ENCODE measurements at regions not wholly inside any gene's neighbourhood (a gene's known extent, or its start where the extent isn't known, plus 50 kb on each side); places are given as distances from the start of the nearest gene placed in this dataset.

- intact Hi-C loops (cut with DNase I; ENCODE audit: low total_unique reads) = no loop called here
- no peak overlapping the region for H3K4me3 ChIP-seq
- no peak overlapping the region for H3K27ac ChIP-seq
- no peaks in the 10 kb centered on the region for H3K9me3 ChIP-seq
- TF ChIP-seq POLR2AphosphoS5 (IDR thresholded peaks at IDR 0.05) (no peak), POLR2A (IDR thresholded peaks at IDR 0.05) (no peak), CTCF (IDR thresholded peaks at IDR 0.05) (no peak)
- H3K27me3 ChIP-seq = no peaks in the 10 kb centered on the region
- H3K4me1 ChIP-seq = no peaks in the 10 kb centered on the region
- DNase-seq (ENCODE audit: low spot score in 2 of 2) = peak in 1 of 2 donors; percentile 44
- H3K36me3 ChIP-seq = no peaks in the 10 kb centered on the region
Observed at GRCh38 chr15:70166506-70167087, 68.9 kb upstream of the TLE3 start.

- H3K27me3 ChIP-seq = no peaks in the 10 kb centered on the region
- peak in 1 of 2 donors; percentile 49 for DNase-seq (ENCODE audit: low spot score in 2 of 2)
- TF ChIP-seq CTCF (IDR thresholded peaks at IDR 0.05) (no peak), POLR2AphosphoS5 (IDR thresholded peaks at IDR 0.05) (peak in 1 of 3 donors; percentile 23)
- no peak overlapping the region for H3K4me3 ChIP-seq
- H3K27ac ChIP-seq = peak overlapping the region in 1 of 2 donors; percentile 56
- intact Hi-C loops (cut with DNase I; ENCODE audit: low total_unique reads) = no loop called here
- no peaks in the 10 kb centered on the region for H3K4me1 ChIP-seq
- no peaks in the 10 kb centered on the region for H3K36me3 ChIP-seq
- no peaks in the 10 kb centered on the region for H3K9me3 ChIP-seq
Observed at GRCh38 chr15:70165716-70166284, 68.1 kb upstream of the TLE3 start.

- Histone ChIP-seq H3K4me3 (no peak overlapping the region), H3K4me1 (no peaks in the 10 kb centered on the region), H3K9me3 (no peaks in the 10 kb centered on the region), H3K27ac (peak overlapping the region in 1 of 2 donors; percentile 56), H3K27me3 (no peaks in the 10 kb centered on the region), H3K36me3 (no peaks in the 10 kb centered on the region)
- TF ChIP-seq POLR2AphosphoS5 (IDR thresholded peaks at IDR 0.05) (no peak), POLR2A (IDR thresholded peaks at IDR 0.05) (no peak), CTCF (IDR thresholded peaks at IDR 0.05) (no peak)
- intact Hi-C loops (cut with DNase I; ENCODE audit: low total_unique reads) = no loop called here
- peak in 1 of 2 donors; percentile 38 for DNase-seq (ENCODE audit: low spot score in 2 of 2)
Observed at GRCh38 chr15:70164910-70165715, 67.4 kb upstream of the TLE3 start.

GRCh38 chr15:70164156-70164900, 66.6 kb upstream of the TLE3 start:
- peak in 1 of 2 donors; percentile 7 for DNase-seq (ENCODE audit: low spot score in 2 of 2)
- no peak for TF ChIP-seq POLR2A (IDR thresholded peaks at IDR 0.05)
- TF ChIP-seq CTCF (IDR thresholded peaks at IDR 0.05) = no peak
- TF ChIP-seq POLR2AphosphoS5 (IDR thresholded peaks at IDR 0.05) = no peak
- Histone ChIP-seq H3K36me3 (no peaks in the 10 kb centered on the region), H3K4me3 (no peak overlapping the region), H3K9me3 (no peaks in the 10 kb centered on the region), H3K27ac (no peak overlapping the region), H3K27me3 (no peaks in the 10 kb centered on the region), H3K4me1 (no peaks in the 10 kb centered on the region)
- intact Hi-C loops (cut with DNase I; ENCODE audit: low total_unique reads) = no loop called here
